ENCODE measurements at regions not wholly inside any gene's neighbourhood (a gene's known extent, or its start where the extent isn't known, plus 50 kb on each side); places are given as distances from the start of the nearest gene placed in this dataset.

DNA sequence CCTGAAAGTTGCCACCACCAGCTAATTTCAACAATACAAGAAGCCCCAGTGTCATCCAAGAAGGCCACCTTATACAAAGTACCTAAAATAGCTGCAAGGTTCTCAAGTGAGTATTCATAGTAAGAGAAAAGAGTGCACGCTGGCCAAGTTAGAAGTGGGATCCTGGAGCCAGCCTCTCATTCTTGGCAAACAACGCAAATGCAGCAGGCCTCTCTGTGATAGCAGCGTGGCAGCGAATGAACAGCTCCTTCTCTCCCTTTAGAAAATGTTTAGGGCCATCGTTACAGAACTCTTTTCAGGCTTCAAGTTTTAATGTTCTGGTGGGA, 78.0 kb upstream of the IFNG-AS1 start (continued):
- no peak for TF ChIP-seq KDM5A (IDR thresholded peaks at IDR 0.05; ENCODE audit: borderline replicate concordance, low read length)
- TF ChIP-seq CREM (IDR thresholded peaks at IDR 0.05), result no peak
- no peak for TF ChIP-seq CREM (CRISPR knock-in tag; IDR thresholded peaks at IDR 0.05)
- TF ChIP-seq ZNF407 (CRISPR knock-in tag; IDR thresholded peaks at IDR 0.05; ENCODE audit: not compliant biosample characterization), result no peak
- TF ChIP-seq ZNF34 (CRISPR knock-in tag; IDR thresholded peaks at IDR 0.05; ENCODE audit: borderline replicate concordance), result no peak
- no peak for TF ChIP-seq ZNF136 (CRISPR knock-in tag; IDR thresholded peaks at IDR 0.05; ENCODE audit: low read depth)
- no peak for TF ChIP-seq FOXM1 (CRISPR knock-in tag; IDR thresholded peaks at IDR 0.05)
- TF ChIP-seq CBX1 (IDR thresholded peaks at IDR 0.05; ENCODE audit: low read depth), result no peak
